IPS-18a (cell line): ENCODE measurements at regions not wholly inside any gene's neighbourhood (a gene's known extent, or its start where the extent isn't known, plus 50 kb on each side); places are given as distances from the start of the nearest gene placed in this dataset.

Source experiments
- H3K27ac ChIP-seq: one replicate; pipeline ENCODE4 v1.5.1; 2013; ENCODE audit warnings: low read length
- H3K27me3 ChIP-seq: one replicate; pipeline ENCODE4 v1.6.1; 2013; ENCODE audit warnings: mild to moderate bottlenecking, low read length; ENCODE audit not compliant: control insufficient read depth, insufficient read depth
- H3K36me3 ChIP-seq: one replicate; pipeline ENCODE4 v1.6.1; 2013; ENCODE audit warnings: low read depth, low read length; ENCODE audit not compliant: control insufficient read depth
- H3K4me1 ChIP-seq: one replicate; pipeline ENCODE4 v1.6.1; 2013; ENCODE audit warnings: low read depth, low read length; ENCODE audit not compliant: control insufficient read depth
- H3K4me3 ChIP-seq: one replicate; pipeline ENCODE4 v1.5.1; 2013; ENCODE audit warnings: low read length
- H3K9ac ChIP-seq: one replicate; pipeline ENCODE4 v1.6.1; 2013; ENCODE audit warnings: mild to moderate bottlenecking, low read length, moderate library complexity
- H3K9me3 ChIP-seq: one replicate; pipeline ENCODE4 v1.6.1; 2013; ENCODE audit warnings: low read depth, low read length; ENCODE audit not compliant: control insufficient read depth

DNA sequence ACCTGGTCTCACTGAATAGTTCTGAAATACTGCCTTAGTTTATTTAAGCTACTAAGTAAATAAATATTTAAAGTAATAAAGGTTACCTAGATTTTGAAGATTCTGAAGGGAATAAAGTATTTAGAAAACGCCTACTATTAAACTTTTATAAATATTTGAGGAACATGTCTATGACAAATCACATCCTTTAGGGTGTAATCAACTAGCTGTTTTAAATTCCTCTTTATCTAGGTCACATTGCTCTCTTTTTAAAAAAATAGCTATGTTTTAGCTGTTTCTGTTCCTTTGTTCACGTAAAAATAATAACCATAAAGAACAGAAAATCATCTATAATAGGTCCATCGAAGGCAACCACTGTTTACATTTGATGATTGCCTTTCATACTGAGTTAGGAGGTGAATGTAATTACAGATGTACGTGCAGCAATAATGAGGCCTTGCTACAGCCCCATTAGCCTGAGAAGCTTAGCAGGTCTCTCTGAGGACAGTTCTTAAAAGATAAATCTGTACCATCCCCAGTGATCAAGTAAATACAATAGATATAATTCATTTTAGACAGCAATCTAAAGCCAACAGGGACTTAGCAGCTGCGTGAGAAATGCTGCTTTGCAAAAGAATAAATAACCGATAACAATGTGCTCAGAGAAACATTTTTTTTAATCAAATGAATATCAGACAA, 449.5 kb downstream of the LIG4 start:
- no peaks in the 10 kb centered on the region for H3K9me3 ChIP-seq
- no peak overlapping the region for H3K9ac ChIP-seq
- H3K4me1 ChIP-seq, result peaks cover 8% of the 10 kb centered on the region
- no peak overlapping the region for H3K27ac ChIP-seq
- H3K27me3 ChIP-seq, result no peaks in the 10 kb centered on the region
- H3K36me3 ChIP-seq, result no peaks in the 10 kb centered on the region
- no peak overlapping the region for H3K4me3 ChIP-seq

- Histone ChIP-seq H3K9ac (no peak overlapping the region), H3K4me3 (no peak overlapping the region), H3K36me3 (no peaks in the 10 kb centered on the region), H3K27me3 (no peaks in the 10 kb centered on the region), H3K9me3 (no peaks in the 10 kb centered on the region), H3K4me1 (peaks cover 3% of the 10 kb centered on the region), H3K27ac (no peak overlapping the region)
Observed at GRCh38 chr13:107764046-107764445, 451.3 kb downstream of the LIG4 start.

DNA sequence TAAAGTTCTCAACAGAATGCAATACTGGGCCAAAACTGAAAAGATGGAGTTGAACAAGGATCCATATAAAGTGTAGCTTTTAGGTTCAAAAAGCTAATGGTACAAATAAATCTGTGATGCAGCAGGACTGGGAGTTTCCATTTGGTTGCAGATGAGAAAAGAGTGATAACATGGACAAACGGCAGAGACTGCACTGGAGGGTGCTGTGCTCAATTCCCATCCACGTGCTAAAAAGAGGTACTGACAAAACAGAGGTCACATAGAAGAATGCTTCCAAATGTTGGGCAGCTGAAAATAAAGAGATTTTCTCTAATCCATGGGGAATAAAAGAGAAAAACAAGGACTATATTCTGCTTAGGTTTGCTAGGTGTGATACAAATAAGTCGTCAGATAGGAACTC, 461.6 kb downstream of the LIG4 start:
- Histone ChIP-seq H3K27me3 (no peaks in the 10 kb centered on the region), H3K9me3 (no peaks in the 10 kb centered on the region), H3K9ac (no peak overlapping the region), H3K36me3 (no peaks in the 10 kb centered on the region), H3K4me3 (no peak overlapping the region), H3K4me1 (peaks cover 22% of the 10 kb centered on the region), H3K27ac (no peak overlapping the region)

DNA sequence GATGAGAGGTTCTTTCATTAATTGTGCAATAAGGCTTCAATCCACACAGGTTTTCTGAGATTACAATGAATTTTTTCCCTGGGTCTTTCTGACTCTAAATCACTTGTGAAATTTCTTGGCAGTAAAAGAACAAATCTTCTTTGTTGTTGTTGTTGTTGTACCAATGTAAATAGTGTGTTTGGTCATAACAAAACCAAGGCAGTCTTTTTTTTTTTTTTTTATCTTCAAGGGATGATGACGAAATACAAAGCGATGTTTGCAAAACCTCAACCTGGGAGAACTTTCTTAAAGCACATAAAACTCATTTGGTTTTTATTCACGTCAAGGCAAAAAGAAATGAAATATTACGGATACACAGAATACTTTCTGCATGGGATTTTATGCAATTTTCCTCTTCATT, 462.0 kb downstream of the LIG4 start:
- peaks cover 22% of the 10 kb centered on the region for H3K4me1 ChIP-seq
- no peak overlapping the region for H3K27ac ChIP-seq
- H3K36me3 ChIP-seq, result no peaks in the 10 kb centered on the region
- no peaks in the 10 kb centered on the region for H3K9me3 ChIP-seq
- no peaks in the 10 kb centered on the region for H3K27me3 ChIP-seq
- no peak overlapping the region for H3K4me3 ChIP-seq
- H3K9ac ChIP-seq, result no peak overlapping the region

- H3K27me3 ChIP-seq, result no peaks in the 10 kb centered on the region
- no peaks in the 10 kb centered on the region for H3K36me3 ChIP-seq
Observed at GRCh38 chr13:107743983-107744382, 471.4 kb downstream of the LIG4 start.

DNA sequence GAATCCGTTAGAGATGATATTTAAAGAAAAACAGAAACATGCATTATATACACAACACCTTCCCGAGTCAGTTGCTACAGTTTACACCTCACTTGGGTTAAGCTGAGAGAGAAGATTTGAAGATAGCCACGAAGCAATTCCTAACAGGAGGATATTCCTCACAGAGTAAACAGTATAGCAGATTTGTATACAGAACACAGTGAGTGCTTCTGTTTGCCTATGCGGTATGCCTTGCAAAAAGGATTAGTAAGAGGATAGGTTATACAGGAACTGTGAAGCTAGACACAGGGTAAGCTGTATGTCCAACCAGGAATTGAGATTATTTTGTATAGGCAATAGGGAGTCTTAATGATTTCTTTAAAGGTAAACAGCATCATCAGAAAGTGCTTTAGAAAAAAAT, 471.8 kb downstream of the LIG4 start:
- H3K9ac ChIP-seq, result no peak overlapping the region

More at GRCh38 chr13:107743983-107744382, 471.4 kb downstream of the LIG4 start:
- no peak overlapping the region for H3K4me3 ChIP-seq
- H3K9me3 ChIP-seq, result no peaks in the 10 kb centered on the region
- H3K9ac ChIP-seq, result no peak overlapping the region
- H3K4me1 ChIP-seq, result peaks cover 5% of the 10 kb centered on the region
- H3K27ac ChIP-seq, result no peak overlapping the region

DNA sequence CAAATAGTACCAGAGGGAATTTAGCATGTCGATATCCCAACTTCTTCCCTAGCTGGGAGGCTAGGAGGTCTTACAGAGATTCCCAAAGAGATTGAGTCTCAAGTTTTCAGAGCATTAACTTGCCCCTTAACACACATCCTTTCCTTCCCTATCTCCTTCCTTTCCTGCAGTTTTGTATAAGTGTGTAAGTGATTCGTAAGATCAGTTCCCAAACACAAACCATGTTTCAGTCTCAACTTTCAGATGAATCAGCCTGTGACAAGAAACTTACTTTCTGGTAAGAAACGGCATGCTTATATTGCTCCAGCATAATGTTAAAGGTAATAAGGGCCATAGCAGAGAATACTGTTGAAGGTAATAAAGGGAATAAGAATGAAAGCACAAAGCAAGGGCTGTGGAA, 472.2 kb downstream of the LIG4 start:
- no peaks in the 10 kb centered on the region for H3K9me3 ChIP-seq
- no peak overlapping the region for H3K27ac ChIP-seq
- no peaks in the 10 kb centered on the region for H3K36me3 ChIP-seq
- no peaks in the 10 kb centered on the region for H3K27me3 ChIP-seq
- no peak overlapping the region for H3K9ac ChIP-seq
- no peak overlapping the region for H3K4me3 ChIP-seq
- H3K4me1 ChIP-seq, result peaks cover 5% of the 10 kb centered on the region

More for the DNA sequence above, 471.8 kb downstream of the LIG4 start:
- H3K4me1 ChIP-seq, result peaks cover 5% of the 10 kb centered on the region
- H3K27ac ChIP-seq, result no peak overlapping the region
- no peak overlapping the region for H3K4me3 ChIP-seq
- no peaks in the 10 kb centered on the region for H3K9me3 ChIP-seq
- H3K36me3 ChIP-seq, result no peaks in the 10 kb centered on the region
- no peaks in the 10 kb centered on the region for H3K27me3 ChIP-seq

DNA sequence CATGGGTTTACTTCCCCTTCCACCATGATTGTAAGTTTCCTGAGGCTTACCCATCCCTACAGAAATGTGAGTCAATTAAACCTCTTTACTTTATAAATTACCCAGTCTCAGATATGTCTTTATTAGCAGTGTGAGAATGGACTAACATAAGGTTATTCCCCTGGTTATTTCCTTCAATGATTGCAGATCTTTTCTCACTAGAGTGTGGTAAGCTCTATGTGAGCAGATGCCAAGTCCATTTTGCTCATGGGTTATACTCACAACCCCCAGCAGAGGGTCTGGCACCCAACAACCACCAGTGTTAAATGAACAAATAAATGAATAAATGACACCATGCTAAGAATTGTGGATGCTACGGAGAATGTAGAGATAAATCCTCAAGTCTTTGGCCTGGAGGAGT, 472.8 kb downstream of the LIG4 start:
- Histone ChIP-seq H3K27ac (no peak overlapping the region), H3K27me3 (no peaks in the 10 kb centered on the region), H3K9me3 (no peaks in the 10 kb centered on the region), H3K36me3 (no peaks in the 10 kb centered on the region), H3K9ac (no peak overlapping the region), H3K4me1 (peaks cover 5% of the 10 kb centered on the region), H3K4me3 (no peak overlapping the region)

DNA sequence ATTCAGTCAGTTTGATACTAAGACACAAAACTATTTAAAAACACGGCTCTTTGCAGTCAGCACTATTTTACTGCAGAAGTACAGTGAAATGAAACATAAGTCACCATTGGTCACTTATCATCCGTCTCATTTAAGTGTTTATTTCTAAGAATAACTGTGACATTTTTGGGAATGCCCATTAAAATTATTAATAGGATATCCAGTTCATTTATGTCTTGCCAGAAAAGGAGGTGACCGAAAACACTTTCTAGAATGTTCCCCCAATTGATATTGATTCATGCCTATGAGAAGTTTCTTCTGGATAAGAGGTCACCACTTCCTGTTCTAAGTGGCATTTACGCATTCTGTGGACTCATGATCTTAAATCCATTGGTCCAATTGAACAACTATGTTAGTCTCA, 477.3 kb downstream of the LIG4 start:
- H3K9ac ChIP-seq, result no peak overlapping the region
- H3K9me3 ChIP-seq, result no peaks in the 10 kb centered on the region
- H3K27me3 ChIP-seq, result no peaks in the 10 kb centered on the region
- no peaks in the 10 kb centered on the region for H3K36me3 ChIP-seq
- peaks cover 3% of the 10 kb centered on the region for H3K4me1 ChIP-seq
- no peak overlapping the region for H3K27ac ChIP-seq
- H3K4me3 ChIP-seq, result no peak overlapping the region

DNA sequence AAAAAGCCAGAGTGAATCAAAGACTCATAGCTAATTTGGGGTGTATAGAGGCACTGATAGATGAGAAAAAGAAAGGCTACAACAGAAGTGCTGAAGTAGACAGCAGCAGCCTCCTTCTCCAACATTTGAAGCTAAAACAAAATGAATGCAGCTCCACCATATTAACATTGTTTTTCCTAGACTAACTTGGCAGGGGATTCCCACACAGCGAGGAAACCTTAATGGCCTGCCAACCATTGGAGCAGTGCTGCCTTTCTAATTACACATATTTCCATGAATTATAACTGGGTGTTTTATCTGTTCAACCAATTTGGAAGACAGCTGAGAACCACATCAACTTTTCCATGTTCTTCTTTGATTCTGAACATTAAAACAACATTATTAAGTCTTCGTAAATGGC, 478.6 kb downstream of the LIG4 start:
- peaks cover 3% of the 10 kb centered on the region for H3K4me1 ChIP-seq
- H3K27me3 ChIP-seq, result no peaks in the 10 kb centered on the region
- H3K27ac ChIP-seq, result no peak overlapping the region
- no peak overlapping the region for H3K4me3 ChIP-seq
- no peaks in the 10 kb centered on the region for H3K9me3 ChIP-seq
- no peak overlapping the region for H3K9ac ChIP-seq
- H3K36me3 ChIP-seq, result no peaks in the 10 kb centered on the region

GRCh38 chr13:107736170-107736569, 479.2 kb downstream of the LIG4 start:
- no peaks in the 10 kb centered on the region for H3K9me3 ChIP-seq
- H3K4me1 ChIP-seq, result peaks cover 3% of the 10 kb centered on the region
- H3K36me3 ChIP-seq, result no peaks in the 10 kb centered on the region
- H3K9ac ChIP-seq, result no peak overlapping the region
- H3K27ac ChIP-seq, result no peak overlapping the region
- no peak overlapping the region for H3K4me3 ChIP-seq
- H3K27me3 ChIP-seq, result no peaks in the 10 kb centered on the region

DNA sequence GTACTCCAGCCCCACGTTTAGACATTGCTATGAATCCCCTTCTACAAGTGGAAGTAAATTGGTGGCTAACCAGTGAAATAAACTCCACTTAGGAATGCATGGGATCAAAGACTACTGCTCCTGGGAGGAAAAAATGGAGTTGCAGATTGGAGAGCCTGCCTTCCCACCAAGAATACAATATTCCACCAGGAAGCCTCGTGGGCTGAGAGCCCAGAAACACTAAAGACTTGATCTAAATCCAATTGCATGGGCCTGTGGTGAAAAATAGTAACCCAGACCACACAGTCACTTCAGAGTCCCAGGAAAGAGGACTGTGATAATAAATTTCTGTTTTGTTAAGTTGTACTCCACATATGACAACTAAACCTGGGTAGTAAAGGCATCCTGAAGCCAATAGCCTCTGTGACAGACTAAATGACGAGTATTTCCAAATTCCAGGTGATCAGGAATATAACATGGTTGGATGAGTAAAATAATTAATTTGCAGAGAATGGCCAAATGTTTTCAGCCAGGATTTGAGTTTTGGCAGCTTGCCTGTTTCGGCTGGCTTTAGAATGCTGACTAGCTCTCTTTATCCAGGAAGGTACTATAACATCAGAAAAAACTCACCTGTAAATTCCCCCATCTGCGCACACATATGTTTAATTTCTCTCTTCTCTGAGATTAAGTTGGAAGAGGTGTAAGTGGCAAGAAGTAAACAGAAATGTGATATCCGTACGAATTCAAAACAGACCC, 480.3 kb downstream of the LIG4 start:
- no peaks in the 10 kb centered on the region for H3K9me3 ChIP-seq
- no peak overlapping the region for H3K9ac ChIP-seq
- no peak overlapping the region for H3K4me3 ChIP-seq
- H3K27me3 ChIP-seq, result no peaks in the 10 kb centered on the region
- H3K36me3 ChIP-seq, result no peaks in the 10 kb centered on the region
- no peak overlapping the region for H3K27ac ChIP-seq
- H3K4me1 ChIP-seq, result peaks cover 3% of the 10 kb centered on the region
